Stimulated activated CD4-positive, alpha-beta T cell treated with anti-CD3 and anti-CD28 coated beads, Interleukin-4, amount 100 ng/mL, for 24 hours (primary cell): ENCODE measurements at regions not wholly inside any gene's neighbourhood (a gene's known extent, or its start where the extent isn't known, plus 50 kb on each side); places are given as distances from the start of the nearest gene placed in this dataset.

ENCODE experiments used
- DNase-seq: peaks from one replicate; pipeline ENCODE4 v3.0.0-alpha.2; 2020

- no peak for DNase-seq
These were observed 153.4 kb upstream of the LRFN2 start for GRCh38 chr6:40740518-40740917.

- no peak for DNase-seq
These were observed 151.5 kb upstream of the LRFN2 start for GRCh38 chr6:40738551-40739193.

GRCh38 chr6:40735521-40735920 is 148.4 kb upstream of the LRFN2 start:
- no peak for DNase-seq

- no peak for DNase-seq
These were observed 148.0 kb upstream of the LRFN2 start for GRCh38 chr6:40735121-40735520.

GRCh38 chr6:40734607-40735006 is 147.4 kb upstream of the LRFN2 start:
- no peak for DNase-seq

- no peak for DNase-seq
These were observed 146.7 kb upstream of the LRFN2 start for GRCh38 chr6:40733770-40734396.

GRCh38 chr6:40733290-40733689 is 146.1 kb upstream of the LRFN2 start:
- no peak for DNase-seq

GRCh38 chr6:40732878-40733277 is 145.7 kb upstream of the LRFN2 start:
- DNase-seq: no peak

- DNase-seq: no peak
These were observed 141.5 kb upstream of the LRFN2 start for GRCh38 chr6:40728643-40729042.

GRCh38 chr6:40727271-40727670 is 140.1 kb upstream of the LRFN2 start:
- DNase-seq: no peak

- no peak for DNase-seq
These were observed 139.7 kb upstream of the LRFN2 start for GRCh38 chr6:40726853-40727252.

- DNase-seq: no peak
These were observed 138.2 kb upstream of the LRFN2 start for GRCh38 chr6:40725390-40725789.

GRCh38 chr6:40724886-40725285 is 137.7 kb upstream of the LRFN2 start:
- no peak for DNase-seq

- no peak for DNase-seq
These were observed 136.8 kb upstream of the LRFN2 start for GRCh38 chr6:40723967-40724366.

- DNase-seq: no peak
These were observed 135.5 kb upstream of the LRFN2 start for GRCh38 chr6:40722553-40723258.

- no peak for DNase-seq
These were observed 134.9 kb upstream of the LRFN2 start for GRCh38 chr6:40722091-40722490.

GRCh38 chr6:40721271-40721952 is 134.2 kb upstream of the LRFN2 start:
- no peak for DNase-seq

GRCh38 chr6:40720375-40720748 is 133.2 kb upstream of the LRFN2 start:
- DNase-seq: no peak

GRCh38 chr6:40719671-40720374 is 132.7 kb upstream of the LRFN2 start:
- DNase-seq: no peak

GRCh38 chr6:40718401-40718800 is 131.2 kb upstream of the LRFN2 start:
- DNase-seq: no peak

- no peak for DNase-seq
These were observed 130.4 kb upstream of the LRFN2 start for GRCh38 chr6:40717411-40718057.

- DNase-seq: no peak
These were observed 128.6 kb upstream of the LRFN2 start for GRCh38 chr6:40715570-40716403.
